Panc1 (cell line): ENCODE measurements at regions not wholly inside any gene's neighbourhood (a gene's known extent, or its start where the extent isn't known, plus 50 kb on each side); places are given as distances from the start of the nearest gene placed in this dataset.

ENCODE experiments used
- ATAC-seq: fragments of 200-7000 bp; cut with Tn5 transposase; 2 replicates; pipeline ENCODE4 v1.9.1; 2020; ENCODE audit warnings: mild to moderate bottlenecking, moderate library complexity
- BruUV-seq: library from RNA; stranded (reverse); fragments of 400-500 nt; replicated peaks from 2 replicates; lab custom pipeline; 2021; lab: Mats Ljungman, UMichigan
- CTCF ChIA-PET: fragments of 300-600 bp; sonication (Branson Sonifier 250); formaldehyde crosslinking; loops from one replicate; lab custom pipeline; 2022; ENCODE audit warnings: antibody characterized with exemption; lab: Charles Lee
- POLR2A ChIA-PET: fragments of 300-600 bp; sonication (Branson Sonifier 250); formaldehyde crosslinking; loops from one replicate; lab custom pipeline; 2022; ENCODE audit warnings: antibody characterized with exemption; lab: Charles Lee
- DNase-seq: peaks from one replicate; pipeline ENCODE4 v3.0.0-alpha.2; 2010; ENCODE audit warnings: low read depth, low spot score
- H3K27ac ChIP-seq: 2 replicates; pipeline ENCODE4 v1.5.1; 2011; ENCODE audit warnings: mild to moderate bottlenecking, low read length, inconsistent platforms
- H3K27me3 ChIP-seq: fragments of 200-500 bp; sonication (Bioruptor generic); 2 replicates; pipeline ENCODE4 v1.6.0; 2014; ENCODE audit warnings: low read length, inconsistent platforms; ENCODE audit not compliant: control insufficient read depth, insufficient read depth
- H3K36me3 ChIP-seq: fragments of 200-500 bp; sonication (Bioruptor generic); 2 replicates; pipeline ENCODE4 v1.5.1; 2014; ENCODE audit warnings: inconsistent platforms, mild to moderate bottlenecking, low read length, moderate library complexity; ENCODE audit not compliant: control insufficient read depth, insufficient read depth
- H3K4me1 ChIP-seq: 2 replicates; pipeline ENCODE4 v1.5.1; 2011; ENCODE audit warnings: inconsistent platforms, mild to moderate bottlenecking, low read length, moderate library complexity; ENCODE audit not compliant: control insufficient read depth, insufficient read depth
- H3K4me3 ChIP-seq, 2 experiments: 2 replicates each; pipeline ENCODE4 v1.5.1; 2011 to 2012; ENCODE audit warnings: low read depth in 2 of 2, low read length in 2 of 2, mild to moderate bottlenecking in 2 of 2, inconsistent platforms in 1 of 2, moderate library complexity in 1 of 2
- H3K9me3 ChIP-seq: fragments of 200-500 bp; sonication (Bioruptor generic); 2 replicates; pipeline ENCODE4 v1.5.1; 2014; ENCODE audit warnings: low read depth, mild to moderate bottlenecking, inconsistent platforms, low read length, moderate library complexity; ENCODE audit not compliant: control insufficient read depth, insufficient read depth
- CTCF ChIP-seq: fragments of 450-650 bp; IDR thresholded peaks from 2 replicates; pipeline ENCODE4 v1.5.1; 2017; ENCODE audit warnings: mild to moderate bottlenecking
- POLR2AphosphoS5 ChIP-seq: IDR thresholded peaks from 2 replicates; pipeline ENCODE4 v1.6.1; 2012; ENCODE audit warnings: mild to moderate bottlenecking, low read depth, low read length, moderate library complexity
- REST ChIP-seq, 2 experiments: IDR thresholded peaks; 2 replicates each; pipeline ENCODE4 v1.6.1; 2011 to 2012; ENCODE audit warnings: low read depth in 2 of 2, control low read depth in 1 of 2, low read length in 1 of 2, mild to moderate bottlenecking in 1 of 2, moderate library complexity in 1 of 2; ENCODE audit not compliant: insufficient read depth in 1 of 2
- SIN3A ChIP-seq: IDR thresholded peaks from 2 replicates; pipeline ENCODE4 v1.6.1; 2012; ENCODE audit warnings: low read depth, mild to moderate bottlenecking, low read length, moderate library complexity, borderline replicate concordance; ENCODE audit not compliant: insufficient read depth
- TCF7L2 ChIP-seq: IDR thresholded peaks from 2 replicates; pipeline ENCODE4 v1.6.1; 2011; ENCODE audit warnings: mild to moderate bottlenecking, low read depth, low read length, inconsistent platforms
- in situ Hi-C: cut with HindIII; loops from 2 replicates; pipeline ENCODE4 v1.10.0; 2016; ENCODE audit warnings: low sequenced_read_pairs, low pct_unique_long_range_greater_than_20kb
- intact Hi-C: fragments of 100-400 bp; cut with micrococcal nuclease; formaldehyde crosslinking; loops from one replicate; pipeline ENCODE4 v1.10.0; 2022; ENCODE audit not compliant: unreplicated experiment

- intact Hi-C loops (no loop called here), in situ Hi-C loops (no loop called here)
- POLR2A ChIA-PET: no interaction called here
- CTCF ChIA-PET: no interaction called here
- DNase-seq (no peak), ATAC-seq (no peak)
- Histone ChIP-seq H3K27ac (no peak overlapping the region), H3K4me3 (no peak overlapping the region), H3K9me3 (no peaks in the 10 kb centered on the region), H3K4me1 (no peaks in the 10 kb centered on the region; the same call in 1 of the 2 replicates), H3K27me3 (no peaks in the 10 kb centered on the region), H3K36me3 (no peaks in the 10 kb centered on the region)
- no TSS peak for BruUV-seq
- TF ChIP-seq TCF7L2 (no peak), SIN3A (no peak)
These were observed 262.8 kb downstream of the FOXO1 start for GRCh38 chr13:40403509-40404241.

GRCh38 chr13:40404407-40404806 is 262.0 kb downstream of the FOXO1 start:
- no TSS peak for BruUV-seq
- H3K27ac ChIP-seq: no peak overlapping the region
- ATAC-seq: no peak

More at GRCh38 chr13:40404407-40404806, 262.0 kb downstream of the FOXO1 start:
- Histone ChIP-seq H3K9me3 (no peaks in the 10 kb centered on the region), H3K36me3 (no peaks in the 10 kb centered on the region), H3K4me1 (no peaks in the 10 kb centered on the region; the same call in 1 of the 2 replicates), H3K27me3 (no peaks in the 10 kb centered on the region), H3K4me3 (no peak overlapping the region)
- POLR2A ChIA-PET: no interaction called here
- TF ChIP-seq POLR2AphosphoS5 (no peak), REST (IDR thresholded peaks at IDR 0.05; ENCODE audit: insufficient read depth in 1 of 2, low read depth in 2 of 2, low read length in 1 of 2) (no peak), TCF7L2 (no peak), SIN3A (no peak), CTCF (no peak)
- CTCF ChIA-PET: no interaction called here
- in situ Hi-C loops (no loop called here), intact Hi-C loops (no loop called here)
- DNase-seq: no peak
